HPDE6-E6E7 (cell line): ENCODE measurements at regions not wholly inside any gene's neighbourhood (a gene's known extent, or its start where the extent isn't known, plus 50 kb on each side); places are given as distances from the start of the nearest gene placed in this dataset.
"Not testable (repeated sequence)": the region's sequence is repeated elsewhere in the genome, so short reads cannot be mapped to it uniquely, and the experiment has no call there.

ENCODE experiments used
- DNase-seq: peaks from one replicate; pipeline ENCODE4 v3.0.0; 2011; ENCODE audit warnings: missing footprints; ENCODE audit errors: extremely low spot score

DNA sequence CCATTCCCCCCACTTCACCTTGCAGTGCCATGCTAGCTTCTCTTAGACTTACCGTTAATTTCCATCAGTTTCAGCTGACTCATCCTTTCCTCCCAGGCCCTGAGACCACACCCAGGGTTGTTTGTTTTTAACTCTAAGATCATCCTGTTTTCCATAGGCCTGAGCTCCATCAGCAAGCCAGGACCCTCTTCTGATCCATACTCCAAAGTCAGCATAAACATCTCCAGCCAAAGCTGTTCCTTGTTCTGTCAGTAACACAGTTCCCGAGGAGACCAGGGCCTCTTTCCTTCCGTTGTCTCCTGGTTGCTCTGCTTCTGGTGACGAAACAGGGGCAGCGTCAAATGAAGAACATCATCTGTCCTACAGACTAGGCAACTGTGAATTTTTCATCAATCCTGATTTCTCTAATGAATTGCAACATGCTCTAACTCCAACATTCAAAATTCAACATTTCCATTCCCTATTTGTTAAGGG, 83.8 kb upstream of the HNF1B start:
- DNase-seq: no peak

DNA sequence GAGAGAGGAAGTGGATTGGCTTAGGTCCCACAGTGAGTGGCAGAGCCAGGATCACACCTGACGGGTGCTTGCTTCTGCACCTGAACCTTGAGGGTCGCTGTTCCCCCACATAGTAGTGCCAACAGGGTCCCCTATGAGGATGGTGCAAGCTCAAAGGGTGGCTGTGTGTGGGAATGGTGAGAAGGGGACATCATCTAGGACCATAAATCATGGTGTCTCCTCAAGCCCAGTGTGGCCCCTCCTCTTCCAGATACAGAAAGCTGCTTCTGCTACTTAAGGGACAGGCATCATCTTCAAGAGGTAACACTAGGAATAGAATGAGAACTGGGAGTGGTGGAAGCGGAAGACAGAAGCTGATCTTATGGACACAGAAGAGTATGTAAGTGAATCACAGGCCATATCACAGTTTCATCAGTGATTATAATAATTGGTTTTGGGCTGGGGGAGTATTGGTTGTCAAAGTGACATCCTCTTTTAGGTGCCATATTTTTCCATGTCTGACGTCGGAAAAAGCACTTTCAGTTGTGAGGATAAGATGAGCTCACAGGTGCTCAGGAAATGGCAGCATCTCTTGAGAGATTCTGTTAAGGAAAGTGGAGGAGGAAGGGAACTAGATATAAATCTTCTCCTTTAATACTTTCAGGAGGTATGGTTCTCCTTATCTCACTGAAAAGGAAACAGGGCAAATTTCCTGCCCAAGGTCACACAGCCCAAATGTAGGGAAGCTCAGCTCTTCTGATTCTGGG, 83.2 kb upstream of the HNF1B start:
- DNase-seq: no peak

DNA sequence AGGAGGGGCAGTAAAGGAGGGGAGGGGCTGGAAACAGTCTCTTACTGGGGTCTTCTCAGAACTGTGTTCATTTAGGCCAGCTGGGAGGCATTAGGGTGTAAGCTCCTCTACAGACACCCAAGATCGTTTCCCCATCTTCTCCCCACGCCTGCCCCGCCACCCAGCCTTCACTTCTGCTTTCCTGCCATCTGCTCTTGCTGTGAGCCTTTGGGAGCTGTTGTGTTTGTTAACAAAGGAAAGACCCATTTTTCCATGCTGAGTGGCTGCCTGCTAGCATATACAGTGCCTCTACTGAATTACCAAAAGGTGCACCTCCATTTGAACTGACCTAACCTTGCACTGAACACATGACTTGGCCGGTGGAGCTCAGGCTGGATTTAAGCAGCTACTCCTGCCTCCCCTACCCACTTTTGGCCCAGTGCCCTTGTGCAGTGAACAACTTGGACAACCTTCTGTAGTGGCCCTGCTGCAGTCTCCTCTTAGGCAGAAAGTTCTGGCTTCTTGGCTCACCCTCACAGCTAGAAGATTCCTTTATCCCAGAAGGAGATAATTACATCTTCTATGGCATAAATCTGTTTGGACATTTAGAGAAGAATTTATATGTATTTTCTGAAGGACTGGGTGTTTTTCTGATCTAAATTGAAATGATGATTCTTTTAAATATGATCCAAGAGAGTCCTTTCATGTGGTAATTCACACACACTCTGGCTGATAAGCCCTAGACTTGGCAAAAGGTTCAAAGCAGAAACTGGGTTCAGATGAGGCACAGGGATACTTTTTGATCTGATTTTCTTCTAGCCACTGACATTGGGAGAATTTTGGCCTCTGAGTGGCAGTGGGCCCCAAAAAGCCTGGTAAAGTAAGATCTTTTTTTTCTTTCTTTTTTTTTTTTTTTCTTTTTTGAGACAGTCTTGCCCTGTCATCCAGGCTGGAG, 81.9 kb upstream of the HNF1B start:
- DNase-seq: no peak

DNA sequence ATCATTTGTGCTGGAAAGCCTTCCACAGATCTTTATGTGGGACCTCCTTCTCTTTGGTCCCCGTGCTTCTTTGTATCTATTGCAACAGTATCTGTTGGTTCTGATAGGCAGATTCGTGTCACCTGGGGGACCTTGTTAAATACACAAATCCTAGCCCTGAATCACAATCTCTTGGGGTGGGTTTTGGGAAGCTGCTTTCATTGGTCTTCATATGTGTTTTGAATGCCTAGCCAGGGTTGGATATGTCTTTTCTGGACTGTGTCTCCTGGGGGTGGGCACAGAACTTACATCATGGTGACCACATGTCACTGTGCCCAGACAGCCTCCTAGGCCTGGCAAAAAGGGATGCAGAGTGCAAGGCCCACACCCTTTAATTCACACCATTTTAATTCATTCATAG, 81.0 kb upstream of the HNF1B start:
- DNase-seq: no peak

DNA sequence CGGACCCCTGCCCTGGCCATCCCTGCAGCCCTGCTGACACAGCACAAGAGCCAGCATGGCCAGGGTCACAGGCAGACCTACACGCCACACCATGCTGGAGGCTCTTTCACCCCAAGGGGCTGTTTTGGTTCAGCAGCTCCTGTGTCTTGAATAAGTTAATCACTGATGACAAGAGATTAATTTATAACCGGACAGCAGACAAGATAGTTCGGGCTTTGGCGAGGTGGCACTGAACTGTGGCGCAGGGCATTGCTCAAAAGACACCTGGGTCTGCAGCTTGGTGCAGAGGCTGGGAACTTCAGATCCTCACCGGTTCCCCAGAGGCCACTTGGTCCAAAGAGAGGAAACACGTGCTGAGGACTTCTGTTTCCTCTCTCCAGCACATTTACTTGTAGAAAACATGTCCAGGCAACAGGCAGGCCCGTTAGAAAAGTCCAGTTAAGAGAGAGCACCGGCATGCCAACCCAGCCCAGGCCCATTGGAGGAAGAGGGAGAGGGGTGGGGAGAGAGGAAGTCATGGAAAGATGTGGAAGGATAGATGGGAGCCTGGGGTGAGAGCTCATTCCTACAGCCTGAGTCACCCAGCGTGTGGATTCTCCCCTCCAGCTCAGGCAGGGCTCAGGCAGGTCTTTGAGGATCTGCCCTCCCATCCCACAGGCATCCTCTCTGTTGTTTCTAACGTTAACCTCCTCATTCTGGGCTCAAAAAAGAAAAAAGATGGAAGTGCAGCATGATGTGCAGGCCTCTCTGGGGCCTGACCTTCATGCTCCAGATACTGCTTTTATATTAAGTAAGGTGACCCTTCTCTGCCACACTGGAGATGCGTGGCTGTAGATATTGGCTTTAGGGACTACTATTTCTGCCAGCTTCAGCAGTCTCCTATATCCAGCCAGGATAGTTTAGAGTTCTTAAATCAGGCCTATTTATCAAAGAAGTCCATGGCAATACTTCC, 80.0 kb upstream of the HNF1B start:
- DNase-seq: peak; percentile 82

DNA sequence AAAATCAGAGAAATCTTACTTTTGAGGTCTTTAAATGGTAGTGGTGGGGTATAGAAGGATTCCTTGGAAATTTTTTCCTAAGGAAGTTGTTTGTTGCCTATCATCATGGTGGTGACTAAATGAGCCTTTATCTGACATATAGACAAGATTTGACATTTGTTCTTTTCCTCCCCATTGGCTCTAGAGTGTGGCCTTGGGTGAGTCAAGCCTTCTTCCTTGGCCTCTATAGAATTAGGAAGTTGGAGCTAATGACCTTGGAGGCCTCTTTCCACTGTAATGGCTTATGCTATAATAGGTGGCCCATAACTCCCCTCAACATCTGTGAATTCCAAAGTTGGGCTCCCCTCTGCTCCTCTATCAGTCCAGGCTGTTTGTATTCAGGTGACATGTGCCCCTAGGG, 79.1 kb upstream of the HNF1B start:
- no peak for DNase-seq

DNA sequence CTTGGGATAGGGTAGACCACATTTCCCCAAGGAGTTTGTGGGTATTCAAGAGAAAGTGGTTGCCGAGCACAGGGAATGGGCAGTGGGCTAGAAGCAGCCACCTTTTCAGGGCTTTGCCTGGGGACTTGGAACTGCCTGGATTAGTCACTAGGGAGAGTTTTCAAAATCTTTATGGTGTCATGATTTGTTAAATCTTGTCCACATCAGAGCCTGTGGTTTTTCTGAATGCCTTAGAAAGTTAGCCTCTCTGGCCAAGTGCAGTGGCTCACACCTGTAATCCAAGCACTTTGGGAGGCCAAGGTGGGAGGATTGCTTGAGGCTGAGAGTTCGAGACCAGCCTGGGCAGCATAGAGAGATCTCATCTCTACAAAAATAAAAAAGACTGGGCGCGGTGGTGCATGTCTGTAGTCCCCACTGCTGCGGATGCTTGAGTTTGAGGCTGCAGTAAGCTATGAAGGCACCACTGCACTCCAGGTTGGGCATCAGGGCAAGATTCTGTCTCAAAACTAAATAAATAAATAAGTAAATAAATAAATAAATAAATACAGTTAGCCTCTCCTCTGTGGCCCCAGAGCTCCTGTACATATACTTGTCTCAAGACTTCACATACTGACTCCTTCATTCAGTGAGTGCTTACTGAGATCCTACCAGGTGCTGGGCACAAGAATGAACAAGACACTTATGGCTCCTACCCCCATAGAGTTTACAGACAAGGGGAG, 76.3 kb upstream of the HNF1B start:
- DNase-seq: no peak

DNA sequence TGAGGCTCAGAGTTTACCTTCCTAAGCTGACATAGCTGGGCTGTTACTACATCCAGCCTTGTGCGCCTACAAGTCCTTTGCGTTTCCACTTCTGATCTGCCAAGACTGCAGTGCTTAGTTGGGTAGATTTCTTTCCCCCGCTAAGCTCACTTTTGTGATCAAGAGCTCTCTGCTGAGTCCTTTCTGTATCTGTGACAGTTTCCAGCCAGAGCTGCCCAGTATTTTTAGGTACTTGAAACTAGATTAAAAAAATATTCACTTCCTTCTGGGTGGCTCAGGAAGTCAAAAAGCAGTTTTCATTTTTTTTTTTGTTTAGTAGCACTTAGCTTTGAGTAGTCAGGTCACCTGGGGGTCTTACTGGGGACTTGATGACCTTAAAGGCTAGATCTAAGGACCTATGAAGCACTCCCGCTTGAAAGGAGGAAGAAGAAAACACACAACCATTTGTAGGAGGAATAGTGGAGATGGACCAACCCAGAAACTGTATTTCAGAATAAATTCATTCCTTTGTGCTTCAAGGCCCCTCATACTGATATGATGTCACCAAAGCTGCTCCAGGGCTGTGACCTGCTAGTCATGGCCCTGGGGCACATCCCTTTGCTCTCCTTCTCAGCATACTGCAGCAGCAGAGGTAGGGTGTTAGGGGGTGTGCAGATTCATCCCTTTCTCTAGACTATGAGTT, 75.6 kb upstream of the HNF1B start:
- DNase-seq: no peak

DNA sequence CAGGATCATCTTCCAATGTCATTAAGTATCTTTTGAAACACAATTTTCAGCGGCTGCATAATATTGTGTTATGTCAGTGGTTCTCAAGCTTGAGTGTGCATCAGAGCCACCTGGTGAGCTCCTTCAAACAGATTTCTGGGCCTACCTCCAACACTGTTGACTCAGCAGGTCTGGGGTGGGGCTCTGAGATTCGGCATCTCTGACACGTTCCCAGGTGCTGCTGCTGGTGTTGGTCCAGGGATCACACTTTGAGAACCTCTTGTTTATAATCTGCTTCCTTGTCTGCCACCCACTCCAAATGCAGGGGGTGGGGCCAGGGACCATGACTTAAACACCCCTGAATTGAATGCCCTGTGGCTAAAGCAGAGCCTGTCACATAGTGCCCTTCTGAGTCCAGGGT, 73.8 kb upstream of the HNF1B start:
- DNase-seq: peak; percentile 81

DNA sequence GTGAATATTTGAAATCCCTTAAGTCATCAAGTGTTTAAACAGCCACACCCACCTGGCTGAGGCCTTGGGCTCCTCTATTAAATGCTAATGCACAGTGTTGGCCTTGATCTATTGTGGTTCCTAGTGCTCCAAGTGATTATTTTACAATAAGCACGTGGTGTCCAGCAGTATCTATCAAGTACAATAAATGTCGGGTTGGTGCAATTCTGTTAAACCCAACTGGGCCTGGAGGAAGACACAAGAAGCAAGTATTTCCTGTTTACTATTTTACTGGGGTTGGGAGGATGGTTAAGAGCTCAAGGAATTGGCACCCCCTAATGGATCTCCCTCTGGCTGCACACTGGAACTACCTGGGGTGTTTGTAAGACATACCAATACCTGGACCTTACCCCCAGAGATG, 72.1 kb upstream of the HNF1B start:
- no peak for DNase-seq

DNA sequence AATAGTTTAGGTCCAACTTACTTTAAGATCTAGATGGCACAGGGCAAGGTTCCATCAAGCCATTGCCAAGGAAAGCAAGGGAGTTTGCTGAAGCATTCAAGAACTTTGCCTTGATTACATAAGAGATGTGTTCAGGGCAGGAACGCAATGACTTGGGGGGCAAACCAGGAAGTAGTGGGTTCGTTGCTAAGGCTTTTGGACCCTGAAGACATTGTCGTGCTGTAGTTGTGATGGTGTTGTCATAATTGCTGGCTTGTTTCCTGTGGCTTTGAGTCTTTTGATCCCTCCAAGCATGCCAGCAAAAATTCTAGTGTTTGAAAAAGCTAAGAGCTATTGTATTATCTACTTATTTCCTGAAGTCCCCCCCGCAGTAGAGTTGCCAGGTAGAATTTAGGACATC, 70.7 kb upstream of the HNF1B start:
- no peak for DNase-seq

DNA sequence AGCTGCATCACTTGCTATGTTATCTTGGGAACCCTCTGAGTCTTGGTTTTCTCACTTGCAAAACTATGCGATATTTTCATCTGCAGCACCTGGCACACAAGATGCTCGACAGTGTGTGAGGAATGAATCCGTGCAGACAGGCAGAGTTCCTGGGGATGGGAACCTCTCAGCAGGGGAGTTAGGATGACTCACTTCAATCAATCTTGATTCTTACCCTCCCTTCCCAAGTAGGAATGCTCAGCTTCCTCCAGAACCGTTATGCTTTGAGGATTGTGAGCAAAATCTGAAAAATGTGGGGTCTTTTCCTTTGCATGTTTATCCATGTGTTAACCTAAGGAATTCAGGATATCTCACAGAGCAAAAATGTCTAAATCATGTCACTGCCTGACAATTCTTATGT, 68.9 kb upstream of the HNF1B start:
- DNase-seq: no peak

DNA sequence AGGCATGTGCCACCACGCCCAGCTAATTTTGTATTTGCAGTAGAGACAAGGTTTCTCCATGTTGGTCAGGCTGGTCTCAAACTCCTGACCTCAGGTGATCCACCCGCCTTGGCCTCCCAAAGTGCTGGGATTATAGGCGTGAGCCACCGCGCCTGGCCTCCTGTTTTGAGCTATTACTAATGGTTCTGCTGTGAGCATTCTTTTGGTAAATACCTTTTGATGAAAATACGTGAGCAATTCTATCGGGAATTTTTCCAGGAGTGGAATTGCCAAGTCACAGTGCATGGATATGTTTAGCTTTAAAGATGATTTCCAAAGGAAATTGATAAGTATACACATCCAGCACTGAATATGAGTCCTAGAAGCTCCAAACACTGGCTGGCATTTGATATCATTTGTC, 64.0 kb upstream of the HNF1B start:
- not testable (repeated sequence) for DNase-seq

DNA sequence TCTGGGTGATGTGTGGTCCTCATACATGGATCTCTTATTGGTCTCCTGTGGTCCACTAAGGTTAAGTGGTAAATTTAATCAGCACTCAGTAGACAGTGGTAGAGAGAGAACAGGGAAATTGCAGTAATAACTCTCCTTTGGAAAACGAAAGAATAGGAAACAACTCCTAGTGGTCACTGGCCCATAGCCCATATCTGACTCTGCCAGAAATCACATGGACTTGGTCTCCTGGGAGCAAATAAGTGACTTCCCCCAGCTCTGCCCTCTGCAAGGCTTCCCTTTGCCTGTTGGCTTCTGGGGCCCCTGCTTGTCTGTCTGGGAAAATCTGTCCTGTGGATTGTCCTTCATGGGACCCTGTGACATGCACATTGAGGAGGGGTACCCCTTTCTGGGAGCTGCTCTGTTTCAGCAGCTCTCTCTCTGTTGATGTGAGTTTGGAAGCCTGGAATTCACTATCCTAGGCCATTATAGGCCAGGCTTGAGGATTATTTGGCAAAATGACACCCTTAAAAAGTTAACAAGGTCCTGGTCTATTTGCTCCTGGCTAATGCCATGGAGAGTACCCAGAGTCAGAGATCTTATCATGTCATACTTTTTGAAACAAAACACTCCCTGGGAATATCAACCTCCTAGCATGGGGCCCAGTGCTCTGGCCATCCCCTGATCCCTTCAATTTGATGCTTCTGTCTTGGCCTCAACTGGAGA, 58.0 kb upstream of the HNF1B start:
- no peak for DNase-seq

DNA sequence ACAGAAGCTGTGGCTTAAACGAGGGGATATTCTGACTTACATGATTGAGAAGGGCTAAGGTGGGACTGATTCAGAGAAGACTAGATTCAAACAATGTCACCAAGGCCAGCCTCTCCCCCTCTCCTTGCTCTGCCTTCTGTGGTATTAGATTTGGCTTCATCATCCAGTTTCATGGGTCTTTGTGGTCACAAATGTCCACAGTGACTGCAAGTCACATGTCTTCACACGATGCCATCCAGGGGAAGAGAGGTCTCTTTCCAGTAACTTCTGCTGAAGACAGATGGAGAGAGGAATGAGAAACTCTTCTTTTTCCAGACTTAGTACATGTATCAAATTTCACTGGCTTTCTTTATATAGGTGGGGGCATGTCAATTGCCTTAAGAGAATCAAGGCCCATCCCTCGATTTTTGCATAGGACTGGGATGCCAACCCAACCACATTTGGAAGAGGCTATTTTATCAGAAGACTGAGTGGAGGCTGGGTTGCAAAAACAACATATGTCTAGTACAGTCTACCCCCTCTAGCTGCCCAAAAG, 57.3 kb upstream of the HNF1B start:
- DNase-seq: no peak

DNA sequence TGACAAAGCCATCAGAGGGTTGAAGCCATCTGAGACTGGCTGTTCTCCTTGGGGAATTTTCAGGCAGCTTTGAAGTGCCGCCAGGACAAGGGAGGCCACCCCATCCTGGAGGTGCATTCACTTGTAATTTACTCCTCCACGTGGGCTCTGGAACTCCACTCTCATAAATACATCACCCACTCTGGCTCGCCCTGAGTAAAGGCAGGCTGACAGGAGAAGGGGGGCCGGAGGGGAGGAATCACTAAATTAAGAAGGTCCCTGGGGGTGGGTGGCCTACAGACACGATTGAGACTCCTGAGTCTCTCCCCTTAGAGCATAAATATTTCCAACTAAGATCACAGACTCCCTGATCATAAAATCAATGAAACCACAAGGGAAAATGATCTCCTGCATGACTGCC, 56.3 kb upstream of the HNF1B start:
- DNase-seq: no peak

DNA sequence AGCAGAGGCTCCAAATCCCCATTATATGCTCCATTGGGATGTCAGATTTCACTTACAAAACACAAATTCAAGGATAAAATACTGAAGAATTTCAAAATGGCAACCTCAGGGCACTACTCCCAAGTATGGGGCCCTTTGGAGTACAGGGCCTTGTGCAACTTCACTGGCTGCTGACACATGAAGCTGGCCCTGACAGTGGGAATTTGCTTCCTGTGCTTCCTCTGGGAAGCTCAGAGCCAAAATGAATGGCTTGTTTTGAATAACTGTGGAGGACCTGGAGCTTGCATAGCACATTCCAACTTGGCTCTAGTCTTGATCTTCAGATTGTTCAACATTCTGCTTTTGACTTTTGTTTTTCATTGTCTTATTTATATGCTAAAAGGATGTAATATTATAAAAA, 52.3 kb upstream of the HNF1B start:
- DNase-seq: no peak

DNA sequence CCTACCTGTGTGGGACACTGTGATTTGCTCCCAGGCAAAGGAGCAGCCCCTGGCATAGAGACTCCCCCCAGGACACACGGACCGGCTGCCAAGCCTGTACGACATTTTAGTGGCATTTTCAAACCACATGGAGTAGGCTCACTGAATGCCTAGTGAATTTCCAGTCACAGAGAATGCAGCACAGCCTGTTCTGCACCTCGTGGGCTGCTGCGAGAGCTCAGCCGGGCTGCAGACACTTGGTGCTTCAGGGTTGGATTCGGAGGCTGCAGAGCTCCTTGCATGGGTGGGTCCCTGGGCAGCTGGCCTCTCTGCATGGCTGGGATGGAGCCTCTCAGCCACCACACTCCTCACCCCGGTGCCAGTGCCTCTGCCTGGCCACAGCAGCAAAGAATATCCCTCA, 51.2 kb upstream of the HNF1B start:
- no peak for DNase-seq
